ENCODE measurements at regions not wholly inside any gene's neighbourhood (a gene's known extent, or its start where the extent isn't known, plus 50 kb on each side); places are given as distances from the start of the nearest gene placed in this dataset.

- TF ChIP-seq CTCF (IDR thresholded peaks at IDR 0.05; ENCODE audit: insufficient read depth, low read length) (no peak), REST (IDR thresholded peaks at IDR 0.05; ENCODE audit: insufficient replicate concordance, low read depth) (no peak), SPI1 (IDR thresholded peaks at IDR 0.05; ENCODE audit: borderline replicate concordance, low read depth) (no peak), POLR2AphosphoS5 (IDR thresholded peaks at IDR 0.05; ENCODE audit: low read depth) (no peak), GABPA (IDR thresholded peaks at IDR 0.05; ENCODE audit: low read depth) (no peak)
Observed at GRCh38 chr12:60191676-60192359, 596.0 kb downstream of the SLC16A7 start.
